ENCODE measurements at regions not wholly inside any gene's neighbourhood (a gene's known extent, or its start where the extent isn't known, plus 50 kb on each side); places are given as distances from the start of the nearest gene placed in this dataset.

GRCh38 chr11:86187027-86187426, 57.5 kb upstream of the EED start:
- TF ChIP-seq JUN (IDR thresholded peaks at IDR 0.05; ENCODE audit: borderline replicate concordance, insufficient read depth, insufficient read length, low read depth) (no peak), POLR2AphosphoS5 (IDR thresholded peaks at IDR 0.05; ENCODE audit: insufficient read depth, low read depth, low read length) (no peak), CTCF (IDR thresholded peaks at IDR 0.05; ENCODE audit: extremely low read depth in 1 of 2, insufficient read depth in 1 of 2, low read depth in 1 of 2, low read length in 2 of 2) (no peak), POLR2A (IDR thresholded peaks at IDR 0.05; ENCODE audit: low read depth, low read length) (no peak)

Measured in endothelial cell of umbilical vein (primary cell).